Esophagus squamous epithelium (tissue), 4 donors: ENCODE measurements at regions not wholly inside any gene's neighbourhood (a gene's known extent, or its start where the extent isn't known, plus 50 kb on each side); places are given as distances from the start of the nearest gene placed in this dataset.

Experiments used
- CTCF ChIP-seq, 6 experiments: fragments of 450-650 bp in 4 of 6; fragments of 200-600 bp in 2 of 6; sonication (generic) in 2 of 6; IDR thresholded peaks; one replicate each; pipeline ENCODE4 v1.5.1; 2016 to 2019; ENCODE audit warnings: antibody characterized with exemption in 6 of 6, mild to moderate bottlenecking in 4 of 6, moderate library complexity in 4 of 6
- POLR2A ChIP-seq, 4 donors: fragments of 450-650 bp; IDR thresholded peaks; one replicate each; pipeline ENCODE4 v1.6.1; 2017; ENCODE audit warnings: antibody characterized with exemption in 4 of 4, mild to moderate bottlenecking in 4 of 4, moderate library complexity in 3 of 4

GRCh38 chr12:77160931-77161330 is 95.6 kb upstream of the E2F7 start:
- no peak for TF ChIP-seq POLR2A (IDR thresholded peaks at IDR 0.05)
- TF ChIP-seq CTCF (IDR thresholded peaks at IDR 0.05) = no peak
